HEK293T (cell line): ENCODE measurements at regions not wholly inside any gene's neighbourhood (a gene's known extent, or its start where the extent isn't known, plus 50 kb on each side); places are given as distances from the start of the nearest gene placed in this dataset.

Experiments
- BHLHE40 ChIP-seq: fragments of 450-650 bp; IDR thresholded peaks from 2 replicates; pipeline ENCODE4 v1.6.1; 2016; ENCODE audit warnings: mild to moderate bottlenecking, moderate library complexity, borderline replicate concordance
- CTBP1 ChIP-seq: fragments of 450-650 bp; IDR thresholded peaks from 2 replicates; pipeline ENCODE4 v1.6.1; 2016; ENCODE audit warnings: borderline replicate concordance
- ELF4 ChIP-seq: fragments of 450-650 bp; IDR thresholded peaks from 2 replicates; pipeline ENCODE4 v1.6.1; 2017; ENCODE audit warnings: antibody characterized with exemption
- FOXA1 ChIP-seq: fragments of 450-650 bp; IDR thresholded peaks from 2 replicates; pipeline ENCODE4 v1.6.1; 2016; ENCODE audit warnings: mild to moderate bottlenecking
- FOXK2 ChIP-seq: fragments of 450-650 bp; IDR thresholded peaks from 2 replicates; pipeline ENCODE4 v1.6.1; 2016; ENCODE audit warnings: mild to moderate bottlenecking
- FOXM1 ChIP-seq: fragments of 450-650 bp; IDR thresholded peaks from 2 replicates; pipeline ENCODE4 v1.6.1; 2017; ENCODE audit warnings: mild to moderate bottlenecking, borderline replicate concordance
- HDGF ChIP-seq: fragments of 450-650 bp; IDR thresholded peaks from 2 replicates; pipeline ENCODE4 v1.6.1; 2017; ENCODE audit warnings: antibody characterized with exemption, borderline replicate concordance
- L3MBTL2 ChIP-seq: fragments of 450-650 bp; conservative IDR thresholded peaks from 2 replicates; pipeline ENCODE4 v1.6.1; 2016; ENCODE audit warnings: mild to moderate bottlenecking
- NFRKB ChIP-seq: fragments of 450-650 bp; IDR thresholded peaks from 2 replicates; pipeline ENCODE4 v1.6.1; 2016; ENCODE audit warnings: mild to moderate bottlenecking, moderate library complexity
- SP1 ChIP-seq: fragments of 450-650 bp; IDR thresholded peaks from 2 replicates; pipeline ENCODE4 v1.6.1; 2017
- TARDBP ChIP-seq: fragments of 450-650 bp; IDR thresholded peaks from 2 replicates; pipeline ENCODE4 v1.6.1; 2016
- ZNF384 ChIP-seq: fragments of 450-650 bp; IDR thresholded peaks from 2 replicates; pipeline ENCODE4 v1.6.1; 2016
- TF ChIP-seq, protein P1 (sequence below): fragments of 450-650 bp; IDR thresholded peaks from 2 replicates; pipeline ENCODE4 v1.6.1; 2016

DNA sequence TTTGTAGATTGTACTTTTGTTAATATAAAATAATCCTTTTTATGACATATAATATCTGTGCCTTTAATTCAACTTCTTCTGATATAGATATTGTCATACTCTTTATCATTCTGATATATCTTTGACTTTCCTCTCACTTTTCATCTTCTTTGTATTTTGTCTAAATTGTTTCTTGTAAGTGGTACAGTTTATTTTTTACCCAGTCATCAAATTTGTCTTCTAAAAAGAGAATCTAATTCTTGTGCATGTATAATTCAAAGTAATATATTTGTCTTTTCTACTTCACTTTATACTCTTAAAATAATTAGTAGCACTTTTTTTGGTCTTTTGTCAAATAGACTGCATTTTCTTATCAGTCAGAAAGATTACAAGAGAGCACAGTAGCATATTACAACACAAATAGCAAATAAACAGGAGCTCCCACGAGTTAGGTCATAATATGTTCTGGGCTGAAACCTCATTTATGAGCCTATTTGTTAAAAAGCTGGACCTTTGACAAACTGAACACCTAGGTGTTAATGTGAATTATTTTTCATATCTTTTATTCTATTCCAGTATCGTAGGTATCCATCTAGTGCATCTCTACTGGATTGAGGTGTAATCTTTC is 379.7 kb upstream of the B3GALT2 start:
- TF ChIP-seq HDGF (no peak), BHLHE40 (no peak), SP1 (no peak), ZNF384 (no peak), FOXM1 (no peak), CTBP1 (no peak), FOXA1 (no peak), TARDBP (no peak), FOXK2 (no peak), L3MBTL2 (no peak), NFRKB (no peak), ELF4 (no peak)
- TF ChIP-seq, protein P1, sequence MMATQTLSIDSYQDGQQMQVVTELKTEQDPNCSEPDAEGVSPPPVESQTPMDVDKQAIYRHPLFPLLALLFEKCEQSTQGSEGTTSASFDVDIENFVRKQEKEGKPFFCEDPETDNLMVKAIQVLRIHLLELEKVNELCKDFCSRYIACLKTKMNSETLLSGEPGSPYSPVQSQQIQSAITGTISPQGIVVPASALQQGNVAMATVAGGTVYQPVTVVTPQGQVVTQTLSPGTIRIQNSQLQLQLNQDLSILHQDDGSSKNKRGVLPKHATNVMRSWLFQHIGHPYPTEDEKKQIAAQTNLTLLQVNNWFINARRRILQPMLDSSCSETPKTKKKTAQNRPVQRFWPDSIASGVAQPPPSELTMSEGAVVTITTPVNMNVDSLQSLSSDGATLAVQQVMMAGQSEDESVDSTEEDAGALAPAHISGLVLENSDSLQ, result no peak
